Cardiac fibroblast (primary cell): ENCODE measurements at regions not wholly inside any gene's neighbourhood (a gene's known extent, or its start where the extent isn't known, plus 50 kb on each side); places are given as distances from the start of the nearest gene placed in this dataset.

Source experiments
- DNase-seq, 2 donors: peaks; one replicate each; pipeline versions ENCODE4 v3.0.0 to v3.0.0-alpha.2; 2010; ENCODE audit warnings: low read depth in 2 of 2
- H3K4me3 ChIP-seq, 2 donors: replicated peaks in 1 of 2; 1 replicate in 1 of 2; 2 replicates in 1 of 2; pipeline ENCODE4 v1.5.1; 2011; ENCODE audit warnings: low read depth in 2 of 2, low read length in 2 of 2, mild to moderate bottlenecking in 2 of 2, moderate library complexity in 1 of 2
- TF ChIP-seq, protein P1 (sequence below): IDR thresholded peaks from one replicate; pipeline ENCODE4 v1.5.1; 2011; ENCODE audit warnings: low read depth, mild to moderate bottlenecking, low read length, inconsistent platforms

GRCh38 chr2:176555112-176555511, 285.9 kb downstream of the MTX2 start:
- DNase-seq, result no peak
- no peak overlapping the region for H3K4me3 ChIP-seq
- TF ChIP-seq, protein P1, sequence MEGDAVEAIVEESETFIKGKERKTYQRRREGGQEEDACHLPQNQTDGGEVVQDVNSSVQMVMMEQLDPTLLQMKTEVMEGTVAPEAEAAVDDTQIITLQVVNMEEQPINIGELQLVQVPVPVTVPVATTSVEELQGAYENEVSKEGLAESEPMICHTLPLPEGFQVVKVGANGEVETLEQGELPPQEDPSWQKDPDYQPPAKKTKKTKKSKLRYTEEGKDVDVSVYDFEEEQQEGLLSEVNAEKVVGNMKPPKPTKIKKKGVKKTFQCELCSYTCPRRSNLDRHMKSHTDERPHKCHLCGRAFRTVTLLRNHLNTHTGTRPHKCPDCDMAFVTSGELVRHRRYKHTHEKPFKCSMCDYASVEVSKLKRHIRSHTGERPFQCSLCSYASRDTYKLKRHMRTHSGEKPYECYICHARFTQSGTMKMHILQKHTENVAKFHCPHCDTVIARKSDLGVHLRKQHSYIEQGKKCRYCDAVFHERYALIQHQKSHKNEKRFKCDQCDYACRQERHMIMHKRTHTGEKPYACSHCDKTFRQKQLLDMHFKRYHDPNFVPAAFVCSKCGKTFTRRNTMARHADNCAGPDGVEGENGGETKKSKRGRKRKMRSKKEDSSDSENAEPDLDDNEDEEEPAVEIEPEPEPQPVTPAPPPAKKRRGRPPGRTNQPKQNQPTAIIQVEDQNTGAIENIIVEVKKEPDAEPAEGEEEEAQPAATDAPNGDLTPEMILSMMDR, result no peak

- no peak overlapping the region for H3K4me3 ChIP-seq
- TF ChIP-seq, protein P1, result no peak
- no peak for DNase-seq
Measured at GRCh38 chr2:176555781-176556180, 286.5 kb downstream of the MTX2 start.

GRCh38 chr2:176556373-176556772, 287.1 kb downstream of the MTX2 start:
- DNase-seq, result no peak
- H3K4me3 ChIP-seq, result no peak overlapping the region
- TF ChIP-seq, protein P1, result no peak

DNA sequence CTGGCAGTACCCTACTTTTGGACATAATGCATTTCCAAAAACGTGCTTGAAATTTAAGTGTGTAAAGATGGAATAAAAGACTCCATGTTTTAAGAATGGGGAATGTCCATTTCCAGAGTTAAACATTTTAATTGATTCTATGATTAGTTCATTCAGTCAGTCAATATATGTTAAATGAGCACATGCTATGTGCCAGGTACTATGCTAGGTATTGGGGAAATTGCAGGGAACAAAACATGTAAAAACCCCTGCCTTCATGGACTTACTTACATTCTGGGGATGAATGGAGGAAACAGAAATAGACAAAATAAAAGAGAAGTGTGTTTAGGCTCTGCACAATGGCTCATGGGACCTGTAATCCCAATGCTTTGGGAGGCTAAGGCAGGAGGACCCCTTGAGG, 288.6 kb downstream of the MTX2 start:
- TF ChIP-seq, protein P1, result no peak
- DNase-seq, result no peak
- no peak overlapping the region for H3K4me3 ChIP-seq

DNA sequence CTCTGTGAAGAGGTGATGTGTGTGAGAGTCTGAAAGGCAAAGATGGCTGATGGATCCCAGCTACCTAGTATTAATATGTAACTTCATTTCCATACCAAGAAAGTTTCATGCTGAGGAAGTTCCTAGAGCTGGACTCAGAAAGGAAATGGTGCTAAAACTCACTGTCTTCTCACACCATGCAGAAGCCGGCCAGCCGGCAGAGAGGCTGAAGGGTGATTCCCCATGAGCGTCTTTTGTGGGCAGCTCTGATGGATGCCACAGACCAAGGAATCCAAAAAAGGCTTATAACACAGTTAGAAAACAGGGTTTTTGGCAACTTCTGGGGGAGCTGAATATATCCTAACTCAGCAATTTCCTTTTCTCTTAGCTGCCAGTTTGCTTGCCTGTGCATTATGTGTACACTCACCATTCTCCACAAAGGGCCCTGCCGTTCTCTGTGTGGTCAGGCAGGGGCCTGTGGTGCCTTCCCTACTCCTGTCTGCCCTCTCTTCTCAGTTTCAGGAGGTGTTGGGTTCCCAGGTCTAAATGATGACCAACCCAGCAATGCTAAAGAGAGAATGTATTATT, 289.4 kb downstream of the MTX2 start:
- TF ChIP-seq, protein P1, result no peak
- DNase-seq, result no peak
- no peak overlapping the region for H3K4me3 ChIP-seq

- TF ChIP-seq, protein P1, result no peak
- no peak overlapping the region for H3K4me3 ChIP-seq
- DNase-seq, result no peak
Measured at GRCh38 chr2:176560296-176560695, 291.1 kb downstream of the MTX2 start.

GRCh38 chr2:176561706-176562105, 292.5 kb downstream of the MTX2 start:
- no peak overlapping the region for H3K4me3 ChIP-seq
- TF ChIP-seq, protein P1, result no peak
- peak in 1 of 2 donors; percentile 23 for DNase-seq
